ENCODE measurements at regions not wholly inside any gene's neighbourhood (a gene's known extent, or its start where the extent isn't known, plus 50 kb on each side); places are given as distances from the start of the nearest gene placed in this dataset.

- Mint-ChIP-seq H3K4me3 (no peak overlapping the region), H3K4me1 (no peaks in the 10 kb centered on the region), H3K27me3 (no peaks in the 10 kb centered on the region), H3K27ac (no peak overlapping the region), H3K9me3 (no peaks in the 10 kb centered on the region), H3K36me3 (no peaks in the 10 kb centered on the region)
- no peak for ATAC-seq (ENCODE audit: low read depth)
- DNase-seq (ENCODE audit: low spot score in 2 of 2): no peak
Measured at GRCh38 chr10:57880446-57881227, 387.1 kb downstream of the IPMK start.

- H3K36me3 Mint-ChIP-seq: no peaks in the 10 kb centered on the region
- H3K4me3 Mint-ChIP-seq: no peak overlapping the region
- peaks cover under 1% of the 10 kb centered on the region for H3K9me3 Mint-ChIP-seq
- H3K27ac Mint-ChIP-seq: no peak overlapping the region
- ATAC-seq (ENCODE audit: low read depth) (no peak), DNase-seq (ENCODE audit: low spot score in 2 of 2) (no peak)
- no peaks in the 10 kb centered on the region for H3K4me1 Mint-ChIP-seq
- H3K27me3 Mint-ChIP-seq: no peaks in the 10 kb centered on the region
Measured at GRCh38 chr10:57874810-57875209, 392.9 kb downstream of the IPMK start.

- H3K36me3 Mint-ChIP-seq: no peaks in the 10 kb centered on the region
- DNase-seq (ENCODE audit: low spot score in 2 of 2) (no peak), ATAC-seq (ENCODE audit: low read depth) (no peak)
- no peaks in the 10 kb centered on the region for H3K4me1 Mint-ChIP-seq
- H3K9me3 Mint-ChIP-seq: peaks cover 1% of the 10 kb centered on the region
- no peaks in the 10 kb centered on the region for H3K27me3 Mint-ChIP-seq
- H3K4me3 Mint-ChIP-seq: no peak overlapping the region
- H3K27ac Mint-ChIP-seq: no peak overlapping the region
Measured at GRCh38 chr10:57867241-57867640, 400.5 kb downstream of the IPMK start.

- no peak overlapping the region for H3K4me3 Mint-ChIP-seq
- H3K4me1 Mint-ChIP-seq: no peaks in the 10 kb centered on the region
- no peak overlapping the region for H3K27ac Mint-ChIP-seq
- no peaks in the 10 kb centered on the region for H3K36me3 Mint-ChIP-seq
- no peaks in the 10 kb centered on the region for H3K27me3 Mint-ChIP-seq
- ATAC-seq (ENCODE audit: low read depth) (no peak), DNase-seq (ENCODE audit: low spot score in 2 of 2) (no peak)
- peaks cover 1% of the 10 kb centered on the region for H3K9me3 Mint-ChIP-seq
Measured at GRCh38 chr10:57864765-57865680, 402.7 kb downstream of the IPMK start.

GRCh38 chr10:57849691-57850357 lies 417.9 kb downstream of the IPMK start:
- Mint-ChIP-seq H3K4me3 (no peak overlapping the region), H3K27me3 (no peaks in the 10 kb centered on the region), H3K27ac (no peak overlapping the region), H3K36me3 (no peaks in the 10 kb centered on the region), H3K9me3 (no peaks in the 10 kb centered on the region), H3K4me1 (no peaks in the 10 kb centered on the region)
- ATAC-seq (ENCODE audit: low read depth): no peak
- no peak for DNase-seq (ENCODE audit: low spot score in 2 of 2)

GRCh38 chr10:57846307-57847065 lies 421.2 kb downstream of the IPMK start:
- DNase-seq (ENCODE audit: low spot score in 2 of 2): no peak
- no peaks in the 10 kb centered on the region for H3K9me3 Mint-ChIP-seq
- no peak overlapping the region for H3K27ac Mint-ChIP-seq
- no peak overlapping the region for H3K4me3 Mint-ChIP-seq
- no peaks in the 10 kb centered on the region for H3K4me1 Mint-ChIP-seq
- no peak for ATAC-seq (ENCODE audit: low read depth)
- H3K36me3 Mint-ChIP-seq: no peaks in the 10 kb centered on the region
- no peaks in the 10 kb centered on the region for H3K27me3 Mint-ChIP-seq

- Mint-ChIP-seq H3K9me3 (peaks cover 4% of the 10 kb centered on the region), H3K4me3 (no peak overlapping the region), H3K36me3 (no peaks in the 10 kb centered on the region), H3K27me3 (no peaks in the 10 kb centered on the region), H3K4me1 (no peaks in the 10 kb centered on the region), H3K27ac (no peak overlapping the region)
- ATAC-seq (ENCODE audit: low read depth) (no peak), DNase-seq (ENCODE audit: low spot score in 2 of 2) (no peak)
Measured at GRCh38 chr10:57844387-57844998, 423.2 kb downstream of the IPMK start.

GRCh38 chr10:57830877-57831560 lies 436.7 kb downstream of the IPMK start:
- H3K27ac Mint-ChIP-seq: no peak overlapping the region
- no peaks in the 10 kb centered on the region for H3K27me3 Mint-ChIP-seq
- peaks cover 2% of the 10 kb centered on the region for H3K9me3 Mint-ChIP-seq
- no peaks in the 10 kb centered on the region for H3K4me1 Mint-ChIP-seq
- DNase-seq (ENCODE audit: low spot score in 2 of 2): no peak
- H3K36me3 Mint-ChIP-seq: no peaks in the 10 kb centered on the region
- H3K4me3 Mint-ChIP-seq: no peak overlapping the region
- ATAC-seq (ENCODE audit: low read depth): no peak

GRCh38 chr10:57825015-57825414 lies 442.7 kb downstream of the IPMK start:
- Mint-ChIP-seq H3K27ac (no peak overlapping the region), H3K9me3 (no peaks in the 10 kb centered on the region)
- ATAC-seq (ENCODE audit: low read depth): no peak

GRCh38 chr10:57823398-57823797 lies 444.3 kb downstream of the IPMK start:
- DNase-seq (ENCODE audit: low spot score in 2 of 2) (no peak), ATAC-seq (ENCODE audit: low read depth) (no peak)
- H3K27me3 Mint-ChIP-seq: no peaks in the 10 kb centered on the region
- no peak overlapping the region for H3K27ac Mint-ChIP-seq
- H3K4me1 Mint-ChIP-seq: no peaks in the 10 kb centered on the region
- no peak overlapping the region for H3K4me3 Mint-ChIP-seq
- H3K9me3 Mint-ChIP-seq: no peaks in the 10 kb centered on the region
- no peaks in the 10 kb centered on the region for H3K36me3 Mint-ChIP-seq

More at GRCh38 chr10:57825015-57825414, 442.7 kb downstream of the IPMK start:
- no peak for DNase-seq (ENCODE audit: low spot score in 2 of 2)
- H3K36me3 Mint-ChIP-seq: no peaks in the 10 kb centered on the region
- H3K4me1 Mint-ChIP-seq: no peaks in the 10 kb centered on the region
- H3K4me3 Mint-ChIP-seq: no peak overlapping the region
- H3K27me3 Mint-ChIP-seq: no peaks in the 10 kb centered on the region

- DNase-seq (ENCODE audit: low spot score in 2 of 2) (no peak), ATAC-seq (ENCODE audit: low read depth) (no peak)
- H3K9me3 Mint-ChIP-seq: no peaks in the 10 kb centered on the region
- H3K4me1 Mint-ChIP-seq: no peaks in the 10 kb centered on the region
- H3K27ac Mint-ChIP-seq: no peak overlapping the region
- no peaks in the 10 kb centered on the region for H3K36me3 Mint-ChIP-seq
- no peak overlapping the region for H3K4me3 Mint-ChIP-seq
- H3K27me3 Mint-ChIP-seq: no peaks in the 10 kb centered on the region
Measured at GRCh38 chr10:57822965-57823364, 444.7 kb downstream of the IPMK start.

- Mint-ChIP-seq H3K4me3 (no peak overlapping the region), H3K9me3 (peaks cover 1% of the 10 kb centered on the region), H3K27me3 (no peaks in the 10 kb centered on the region), H3K4me1 (no peaks in the 10 kb centered on the region), H3K27ac (no peak overlapping the region), H3K36me3 (no peaks in the 10 kb centered on the region)
- DNase-seq (ENCODE audit: low spot score in 2 of 2) (no peak), ATAC-seq (ENCODE audit: low read depth) (no peak)
Measured at GRCh38 chr10:57818522-57818921, 449.2 kb downstream of the IPMK start.

GRCh38 chr10:57817741-57818140 lies 450.0 kb downstream of the IPMK start:
- no peak for DNase-seq (ENCODE audit: low spot score in 2 of 2)
- Mint-ChIP-seq H3K36me3 (no peaks in the 10 kb centered on the region), H3K4me1 (no peaks in the 10 kb centered on the region), H3K27me3 (no peaks in the 10 kb centered on the region), H3K27ac (no peak overlapping the region), H3K9me3 (peaks cover 1% of the 10 kb centered on the region), H3K4me3 (no peak overlapping the region)
- ATAC-seq (ENCODE audit: low read depth): no peak

All from memory B cell (primary cell).